ENCODE measurements at regions not wholly inside any gene's neighbourhood (a gene's known extent, or its start where the extent isn't known, plus 50 kb on each side); places are given as distances from the start of the nearest gene placed in this dataset.

DNA sequence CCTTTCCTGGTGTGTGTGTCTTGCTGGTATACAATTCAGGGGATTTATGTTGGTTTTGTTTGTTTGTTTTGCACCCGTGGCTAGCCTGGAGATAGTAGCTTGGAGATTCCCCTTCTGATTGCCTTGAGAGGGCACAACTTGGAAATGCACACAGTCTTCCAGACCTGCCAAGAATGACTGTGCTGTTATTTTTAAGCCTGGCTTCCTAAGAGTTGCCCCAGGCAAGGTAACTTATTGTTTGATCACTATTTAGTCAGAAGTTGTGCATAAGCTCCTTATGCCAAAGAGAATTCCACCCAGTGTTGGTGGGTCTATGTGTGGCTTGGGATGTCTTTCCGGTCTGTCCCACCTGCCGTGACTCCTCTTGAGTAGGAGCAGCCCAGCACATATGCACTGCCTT lies 421.9 kb upstream of the KCNN2 start:
- Mint-ChIP-seq H3K27me3 (ENCODE audit: unreplicated experiment) (peaks cover 9% of the 10 kb centered on the region), H3K36me3 (ENCODE audit: unreplicated experiment) (no peaks in the 10 kb centered on the region), H3K9me3 (ENCODE audit: unreplicated experiment) (no peaks in the 10 kb centered on the region), H3K27ac (ENCODE audit: unreplicated experiment) (no peak overlapping the region), H3K4me3 (ENCODE audit: unreplicated experiment) (no peak overlapping the region), H3K4me1 (ENCODE audit: unreplicated experiment) (no peaks in the 10 kb centered on the region)
- no peak for DNase-seq (ENCODE audit: extremely low spot score, unreplicated experiment)
- no peak for TF ChIP-seq CTCF (IDR thresholded peaks at IDR 0.05)

- Mint-ChIP-seq H3K27ac (ENCODE audit: unreplicated experiment) (no peak overlapping the region), H3K36me3 (ENCODE audit: unreplicated experiment) (no peaks in the 10 kb centered on the region), H3K9me3 (ENCODE audit: unreplicated experiment) (peaks cover 5% of the 10 kb centered on the region), H3K4me1 (ENCODE audit: unreplicated experiment) (no peaks in the 10 kb centered on the region), H3K4me3 (ENCODE audit: unreplicated experiment) (no peak overlapping the region), H3K27me3 (ENCODE audit: unreplicated experiment) (peaks cover 15% of the 10 kb centered on the region)
- no peak for TF ChIP-seq CTCF (IDR thresholded peaks at IDR 0.05)
- no peak for DNase-seq (ENCODE audit: extremely low spot score, unreplicated experiment)
Observed at GRCh38 chr5:113950186-113950585, 411.7 kb upstream of the KCNN2 start.

- Mint-ChIP-seq H3K4me3 (ENCODE audit: unreplicated experiment) (no peak overlapping the region), H3K27ac (ENCODE audit: unreplicated experiment) (no peak overlapping the region)
- TF ChIP-seq CTCF (IDR thresholded peaks at IDR 0.05): no peak
Observed at GRCh38 chr5:113965225-113965624, 396.6 kb upstream of the KCNN2 start.

DNA sequence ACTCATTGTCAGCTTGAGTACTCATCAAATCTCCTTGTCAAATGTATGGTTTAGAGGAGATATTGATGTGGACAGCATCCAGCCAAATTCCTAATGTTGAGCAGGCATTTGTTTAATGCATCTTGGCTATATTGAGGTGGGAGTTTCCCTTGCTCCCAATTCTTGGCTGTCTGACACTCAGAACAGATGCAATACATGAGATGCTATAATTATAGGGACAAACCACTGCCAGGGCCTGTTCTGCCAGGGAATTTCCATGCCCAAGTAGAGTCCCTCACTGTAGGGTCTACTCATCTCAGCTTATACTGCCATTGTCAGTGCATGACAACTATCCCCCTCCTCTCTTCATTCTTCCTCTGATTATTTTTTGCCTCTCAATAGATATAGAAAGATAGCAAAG lies 392.0 kb upstream of the KCNN2 start:
- Mint-ChIP-seq H3K9me3 (ENCODE audit: unreplicated experiment) (no peaks in the 10 kb centered on the region), H3K36me3 (ENCODE audit: unreplicated experiment) (no peaks in the 10 kb centered on the region), H3K27me3 (ENCODE audit: unreplicated experiment) (peaks cover 4% of the 10 kb centered on the region), H3K4me3 (ENCODE audit: unreplicated experiment) (no peak overlapping the region), H3K27ac (ENCODE audit: unreplicated experiment) (no peak overlapping the region), H3K4me1 (ENCODE audit: unreplicated experiment) (no peaks in the 10 kb centered on the region)
- no peak for TF ChIP-seq CTCF (IDR thresholded peaks at IDR 0.05)
- no peak for DNase-seq (ENCODE audit: extremely low spot score, unreplicated experiment)

More at GRCh38 chr5:113965225-113965624, 396.6 kb upstream of the KCNN2 start:
- no peak for DNase-seq (ENCODE audit: extremely low spot score, unreplicated experiment)
- H3K9me3 Mint-ChIP-seq (ENCODE audit: unreplicated experiment): no peaks in the 10 kb centered on the region
- no peaks in the 10 kb centered on the region for H3K36me3 Mint-ChIP-seq (ENCODE audit: unreplicated experiment)
- H3K27me3 Mint-ChIP-seq (ENCODE audit: unreplicated experiment): peaks cover 9% of the 10 kb centered on the region
- H3K4me1 Mint-ChIP-seq (ENCODE audit: unreplicated experiment): no peaks in the 10 kb centered on the region

- no peak for DNase-seq (ENCODE audit: extremely low spot score, unreplicated experiment)
- Mint-ChIP-seq H3K36me3 (ENCODE audit: unreplicated experiment) (no peaks in the 10 kb centered on the region), H3K27ac (ENCODE audit: unreplicated experiment) (no peak overlapping the region), H3K27me3 (ENCODE audit: unreplicated experiment) (peaks cover 5% of the 10 kb centered on the region), H3K4me1 (ENCODE audit: unreplicated experiment) (no peaks in the 10 kb centered on the region), H3K9me3 (ENCODE audit: unreplicated experiment) (no peaks in the 10 kb centered on the region), H3K4me3 (ENCODE audit: unreplicated experiment) (no peak overlapping the region)
- TF ChIP-seq CTCF (IDR thresholded peaks at IDR 0.05): no peak
Observed at GRCh38 chr5:113971454-113971853, 390.4 kb upstream of the KCNN2 start.

All from osteocyte (in vitro differentiated cells).